ENCODE measurements at regions not wholly inside any gene's neighbourhood (a gene's known extent, or its start where the extent isn't known, plus 50 kb on each side); places are given as distances from the start of the nearest gene placed in this dataset.

DNA sequence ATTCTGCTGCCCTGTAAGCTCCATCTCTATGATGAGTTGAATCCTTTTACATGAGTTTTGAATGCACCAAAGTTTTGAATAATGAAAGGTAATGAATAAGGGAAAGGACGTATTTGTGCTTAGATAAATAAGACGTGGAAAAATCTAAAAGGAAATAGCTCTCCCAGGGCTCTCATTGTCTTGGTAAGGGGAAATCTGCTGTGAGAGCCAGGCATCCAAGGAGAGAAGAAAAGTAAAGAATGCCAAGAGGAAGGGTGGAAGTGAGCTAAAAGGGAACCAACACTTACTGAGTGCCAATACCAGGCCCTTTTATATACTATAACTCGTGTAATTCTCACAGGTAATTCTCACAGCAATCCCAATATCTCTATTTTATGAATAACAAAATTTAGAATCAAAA lies 62.6 kb upstream of the KLHL13 start:
- TF ChIP-seq, protein P1, sequence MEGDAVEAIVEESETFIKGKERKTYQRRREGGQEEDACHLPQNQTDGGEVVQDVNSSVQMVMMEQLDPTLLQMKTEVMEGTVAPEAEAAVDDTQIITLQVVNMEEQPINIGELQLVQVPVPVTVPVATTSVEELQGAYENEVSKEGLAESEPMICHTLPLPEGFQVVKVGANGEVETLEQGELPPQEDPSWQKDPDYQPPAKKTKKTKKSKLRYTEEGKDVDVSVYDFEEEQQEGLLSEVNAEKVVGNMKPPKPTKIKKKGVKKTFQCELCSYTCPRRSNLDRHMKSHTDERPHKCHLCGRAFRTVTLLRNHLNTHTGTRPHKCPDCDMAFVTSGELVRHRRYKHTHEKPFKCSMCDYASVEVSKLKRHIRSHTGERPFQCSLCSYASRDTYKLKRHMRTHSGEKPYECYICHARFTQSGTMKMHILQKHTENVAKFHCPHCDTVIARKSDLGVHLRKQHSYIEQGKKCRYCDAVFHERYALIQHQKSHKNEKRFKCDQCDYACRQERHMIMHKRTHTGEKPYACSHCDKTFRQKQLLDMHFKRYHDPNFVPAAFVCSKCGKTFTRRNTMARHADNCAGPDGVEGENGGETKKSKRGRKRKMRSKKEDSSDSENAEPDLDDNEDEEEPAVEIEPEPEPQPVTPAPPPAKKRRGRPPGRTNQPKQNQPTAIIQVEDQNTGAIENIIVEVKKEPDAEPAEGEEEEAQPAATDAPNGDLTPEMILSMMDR (conservative IDR thresholded peaks at IDR 0.05): no peak
- TF ChIP-seq EZH2 (IDR thresholded peaks at IDR 0.05; ENCODE audit: low read depth): no peak

Data from PC-9 (cell line).